ENCODE measurements at regions not wholly inside any gene's neighbourhood (a gene's known extent, or its start where the extent isn't known, plus 50 kb on each side); places are given as distances from the start of the nearest gene placed in this dataset.
"Not testable (repeated sequence)": the region's sequence is repeated elsewhere in the genome, so short reads cannot be mapped to it uniquely, and the experiment has no call there.

DNA sequence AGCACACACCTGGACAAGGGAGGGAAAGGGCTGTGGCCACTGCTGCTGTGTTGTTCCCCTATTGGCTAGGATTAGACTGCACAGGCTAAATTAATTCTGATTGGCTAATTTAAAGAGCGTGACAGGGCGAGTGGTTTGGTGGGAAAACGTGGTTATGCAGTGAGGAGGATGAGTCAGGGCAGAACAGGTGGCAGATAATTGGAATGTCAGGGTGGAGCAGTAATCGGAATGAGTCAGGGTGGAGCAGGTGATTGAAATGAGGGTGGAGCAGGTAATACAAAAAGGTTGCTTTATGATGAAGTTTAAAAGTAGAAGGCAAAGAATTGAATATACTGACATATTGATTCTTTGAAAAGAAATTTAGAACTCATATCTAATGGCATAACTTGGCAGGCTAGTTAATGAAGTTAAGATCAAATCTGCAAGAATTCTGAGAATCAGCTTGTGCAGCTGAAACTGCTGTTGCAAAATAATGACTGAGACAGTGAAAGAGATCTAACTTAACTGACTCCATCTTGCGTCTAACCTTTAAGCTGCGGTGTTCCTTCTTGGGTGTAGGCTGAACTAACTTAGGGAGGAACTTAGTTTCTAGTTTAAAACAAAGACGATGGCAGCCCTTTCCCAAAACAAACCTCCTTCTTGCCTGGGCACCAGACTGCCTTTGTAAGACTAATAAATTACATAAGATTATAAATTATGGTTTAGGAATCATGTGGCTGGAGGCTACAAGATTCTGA lies 174.3 kb downstream of the UTP18 start:
- intact Hi-C loops (cut with micrococcal nuclease): loop anchor here (1.0 kb wide), 1 partner anchor 10 kb away; no protein-coding TSS in a partner anchor

DNA sequence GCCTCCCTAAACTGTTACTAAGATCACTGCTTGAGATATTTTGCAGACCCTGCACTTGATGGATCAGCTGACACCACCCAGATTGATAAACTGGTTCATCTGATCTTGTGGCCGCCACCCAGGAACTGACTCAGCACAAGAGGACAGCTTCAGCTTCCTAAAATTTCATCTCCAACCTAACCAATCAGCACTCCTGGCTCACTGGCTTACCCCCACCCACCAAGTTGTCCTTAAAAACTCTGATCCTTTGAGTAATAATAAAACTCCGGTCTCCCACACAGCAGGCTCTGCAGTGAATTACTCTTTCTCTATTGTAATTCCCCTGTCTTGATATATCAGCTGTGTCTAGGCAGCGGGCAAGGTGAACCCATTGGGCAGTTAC lies 174.8 kb downstream of the UTP18 start:
- intact Hi-C loops (cut with micrococcal nuclease): no loop called here

- intact Hi-C loops (cut with micrococcal nuclease): no loop called here
Observed at GRCh38 chr17:51435641-51436091, 175.3 kb downstream of the UTP18 start.

- intact Hi-C loops (cut with micrococcal nuclease): no loop called here
Observed at GRCh38 chr17:51439395-51440229, 179.3 kb downstream of the UTP18 start.

DNA sequence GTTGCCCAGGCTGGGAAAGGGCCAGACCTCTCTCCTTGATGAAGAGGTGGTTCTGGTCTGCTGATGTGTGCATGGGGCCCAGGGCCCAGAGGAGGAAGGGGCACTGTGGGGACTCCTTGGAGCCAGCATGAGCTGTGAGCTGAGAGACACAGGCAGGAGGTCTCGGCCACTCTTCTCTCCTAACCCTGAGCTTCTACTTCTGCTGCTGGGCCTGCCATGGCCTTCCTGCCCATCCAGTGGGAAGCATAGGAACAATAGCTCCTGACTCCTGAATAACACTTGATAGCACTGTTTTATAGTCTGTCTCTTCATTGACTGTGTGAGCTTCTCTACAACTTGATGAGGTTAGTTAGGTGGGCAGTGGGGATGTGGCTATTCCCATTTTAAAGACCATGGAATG lies 181.1 kb downstream of the UTP18 start:
- intact Hi-C loops (cut with micrococcal nuclease): no loop called here

DNA sequence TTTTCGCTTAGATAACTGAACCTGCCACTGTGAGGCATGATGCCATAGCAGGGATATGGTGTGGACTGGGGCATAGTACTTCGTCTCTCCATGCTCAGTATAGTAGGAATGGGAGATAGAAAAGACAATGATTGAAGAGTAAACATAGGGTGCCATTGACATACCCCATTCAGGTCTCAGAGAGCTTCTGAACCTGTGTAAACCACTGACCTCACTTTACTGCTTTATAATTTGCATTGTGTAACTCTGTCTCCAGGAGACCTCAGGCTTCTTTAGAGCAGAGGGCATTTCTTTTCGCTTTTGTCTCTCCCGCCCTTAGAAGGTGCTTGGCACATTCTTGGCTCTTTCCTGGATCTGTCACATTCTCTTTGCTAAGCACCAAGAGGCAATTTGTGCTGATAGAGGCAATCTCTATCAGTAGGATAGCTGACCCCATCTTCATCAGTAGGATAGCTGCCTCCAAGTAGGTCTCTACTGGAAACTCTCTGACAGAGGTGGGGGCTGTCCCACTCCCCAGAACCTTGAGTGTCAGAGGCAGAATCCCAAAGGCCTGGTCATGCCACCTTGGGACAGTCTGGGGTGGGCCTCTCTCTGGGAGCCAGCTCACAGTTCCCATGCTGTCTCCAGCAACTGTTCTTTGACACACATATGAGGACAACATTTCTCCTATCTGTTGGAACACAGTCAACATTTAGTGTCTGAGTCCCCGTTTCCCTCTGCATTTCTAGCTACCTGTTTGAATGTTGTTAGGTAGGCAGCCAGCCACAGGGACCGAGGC lies 181.9 kb downstream of the UTP18 start:
- intact Hi-C loops (cut with micrococcal nuclease): no loop called here

- intact Hi-C loops (cut with micrococcal nuclease): loop anchor here (1.0 kb wide), 1 partner anchor 9 kb away; no protein-coding TSS in a partner anchor
Observed at GRCh38 chr17:51443646-51444045, 183.3 kb downstream of the UTP18 start.

DNA sequence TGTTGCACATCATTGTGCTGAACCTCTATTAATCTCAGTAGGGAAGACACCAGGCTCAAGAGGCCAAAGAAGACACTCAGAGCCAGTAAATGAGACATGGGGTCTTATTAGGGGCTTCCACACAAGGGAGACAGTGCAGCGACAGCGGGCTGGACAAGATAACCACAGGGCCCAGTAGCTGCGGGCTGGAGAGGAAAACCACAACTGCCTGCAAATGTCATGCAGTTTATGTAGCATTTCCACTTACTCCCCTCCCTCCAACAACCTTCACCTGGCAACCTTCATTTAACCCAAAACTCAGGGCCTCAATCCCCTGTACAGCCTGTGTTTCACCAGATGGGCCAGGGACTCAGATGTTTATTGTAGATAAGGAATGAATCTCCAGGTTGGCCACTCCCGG lies 185.6 kb downstream of the UTP18 start:
- intact Hi-C loops (cut with micrococcal nuclease): no loop called here

- intact Hi-C loops (cut with micrococcal nuclease): no loop called here
Observed at GRCh38 chr17:51454456-51454978, 194.2 kb downstream of the UTP18 start.

DNA sequence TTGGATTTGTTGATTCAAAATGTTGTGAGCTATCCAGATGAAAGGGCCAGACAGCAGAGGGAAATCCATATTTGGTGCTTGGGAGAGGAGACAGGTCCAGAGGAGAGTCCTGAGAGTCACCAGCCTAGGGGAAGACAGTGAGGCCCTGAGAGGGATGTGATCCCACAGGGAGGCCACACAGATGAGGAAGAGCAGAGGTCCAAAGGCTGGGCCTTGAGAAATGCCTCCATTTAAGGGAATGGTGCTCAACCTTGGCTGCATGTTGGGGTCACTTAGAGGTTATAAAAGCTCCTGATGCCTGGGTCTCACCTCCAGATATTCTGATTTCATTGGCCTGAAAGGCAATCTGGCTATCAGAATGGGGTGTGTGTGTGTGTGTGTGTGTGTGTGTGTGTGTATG lies 194.9 kb downstream of the UTP18 start:
- intact Hi-C loops (cut with micrococcal nuclease): no loop called here

- intact Hi-C loops (cut with micrococcal nuclease): no loop called here
Observed at GRCh38 chr17:51455931-51456330, 195.6 kb downstream of the UTP18 start.

DNA sequence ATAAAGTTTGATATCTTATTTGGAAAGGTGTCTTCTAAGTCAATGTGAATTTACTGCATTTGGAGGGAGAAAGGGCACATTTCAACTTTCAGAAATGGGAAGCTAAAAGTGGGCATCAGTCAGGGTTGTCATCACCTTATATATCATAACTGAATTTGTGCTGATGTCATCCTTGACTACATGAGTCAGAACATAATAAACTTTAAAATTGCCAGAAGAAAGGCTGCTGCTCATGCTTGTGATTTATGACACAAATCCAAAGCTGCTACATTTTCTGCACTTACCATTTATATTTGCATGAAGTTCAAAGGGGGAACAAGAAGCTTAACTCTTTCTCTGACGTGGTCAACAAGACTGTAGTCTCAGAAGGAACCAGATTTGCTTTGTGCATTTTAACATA lies 196.6 kb downstream of the UTP18 start:
- intact Hi-C loops (cut with micrococcal nuclease): no loop called here

DNA sequence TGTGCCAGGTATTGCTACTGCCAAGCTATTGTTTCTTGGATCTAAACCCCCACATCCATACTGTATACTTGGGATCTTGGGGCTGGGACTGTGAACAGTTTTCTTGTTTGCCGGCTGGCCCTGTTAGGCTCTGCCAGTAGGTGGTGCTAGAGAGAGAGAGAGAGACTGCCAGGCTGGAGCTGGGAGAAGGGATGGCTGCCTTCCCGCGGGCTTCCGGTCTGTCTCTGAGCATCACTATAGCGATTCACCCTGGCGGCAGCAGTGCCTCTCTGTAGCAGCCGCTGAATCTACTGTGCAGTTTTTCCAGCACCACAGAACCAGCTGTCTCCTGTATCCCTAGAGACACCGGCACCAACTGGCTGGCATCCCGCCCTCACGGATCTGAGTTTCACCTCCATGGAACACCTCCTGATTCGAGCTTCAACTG lies 201.2 kb downstream of the UTP18 start:
- intact Hi-C loops (cut with micrococcal nuclease): loop anchor here (1.0 kb wide), 3 partner anchors 34 to 89 kb away; no protein-coding TSS in a partner anchor

- intact Hi-C loops (cut with micrococcal nuclease): no loop called here
Observed at GRCh38 chr17:51463353-51463752, 203.0 kb downstream of the UTP18 start.

- intact Hi-C loops (cut with micrococcal nuclease): no loop called here
Observed at GRCh38 chr17:51467336-51467735, 207.0 kb downstream of the UTP18 start.

GRCh38 chr17:51472670-51473205 lies 212.4 kb downstream of the UTP18 start:
- intact Hi-C loops (cut with micrococcal nuclease): no loop called here

GRCh38 chr17:51474764-51475163 lies 214.4 kb downstream of the UTP18 start:
- intact Hi-C loops (cut with micrococcal nuclease): no loop called here

DNA sequence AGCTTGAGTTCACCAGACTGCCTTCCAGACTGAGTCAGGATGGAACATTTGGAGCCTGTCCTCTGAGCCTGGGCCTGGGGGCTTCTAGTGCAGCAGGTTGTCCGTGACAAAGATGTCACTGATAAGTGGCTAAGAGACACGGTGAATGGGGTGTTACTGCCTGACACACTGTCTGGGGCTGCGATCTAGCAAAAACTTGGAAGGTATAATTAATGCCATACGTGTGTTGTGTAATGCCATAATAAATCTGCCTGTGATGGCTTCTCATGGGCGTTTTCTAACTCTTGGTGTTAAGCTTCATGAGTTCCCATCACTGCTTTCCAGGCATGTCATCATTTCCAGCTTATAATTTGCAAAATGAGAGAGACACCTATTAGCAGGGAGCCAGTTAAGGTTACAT lies 215.4 kb downstream of the UTP18 start:
- intact Hi-C loops (cut with micrococcal nuclease): no loop called here

DNA sequence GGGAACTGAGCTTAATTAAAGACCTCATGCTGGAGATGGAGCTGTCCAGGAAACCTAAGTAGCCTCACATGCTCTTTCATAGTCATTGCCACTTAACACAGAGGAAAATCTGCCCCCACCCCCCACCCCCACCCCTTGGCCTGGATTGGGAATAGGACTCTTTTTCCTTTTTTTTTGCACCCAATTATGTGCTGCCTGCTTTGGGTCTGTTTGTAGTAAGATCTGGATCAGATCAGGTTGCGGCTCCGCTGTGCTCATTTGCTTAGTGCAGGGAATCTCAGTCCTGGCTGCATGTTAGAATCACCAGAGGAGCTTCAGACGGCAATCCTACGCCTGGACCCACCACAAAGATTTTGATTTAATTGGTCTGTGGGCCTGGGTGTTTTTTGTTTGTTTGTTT lies 219.0 kb downstream of the UTP18 start:
- intact Hi-C loops (cut with micrococcal nuclease): no loop called here

DNA sequence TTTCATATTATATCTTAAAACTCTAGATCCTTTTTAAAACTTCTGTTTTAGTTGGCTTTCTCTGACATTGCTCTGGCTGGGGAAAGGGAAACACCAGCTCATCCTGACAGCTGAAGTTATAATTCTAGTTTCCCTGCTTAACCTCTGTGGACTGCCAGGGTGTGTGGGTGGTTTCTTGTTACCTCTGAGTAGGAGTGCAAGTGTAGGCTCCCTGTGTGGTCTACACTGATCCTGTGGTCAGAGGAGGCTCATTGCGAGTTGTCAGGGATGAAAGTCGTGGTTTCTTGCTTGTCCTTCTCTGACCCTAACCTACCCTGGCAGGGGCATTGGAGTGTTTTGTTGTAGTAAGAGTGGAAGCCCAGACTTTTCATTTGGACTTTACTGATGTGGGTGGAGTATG lies 221.0 kb downstream of the UTP18 start:
- intact Hi-C loops (cut with micrococcal nuclease): no loop called here

- intact Hi-C loops (cut with micrococcal nuclease): not testable (repeated sequence)
Observed at GRCh38 chr17:51482248-51482647, 221.9 kb downstream of the UTP18 start.

All from T-helper 1 cell treated with Interleukin-12 subunit alpha and Interleukin-12 subunit beta and Interleukin-4 antibody, amounts not matched to agents 30 ng/mL and 1 ng/mL, for 36 hours (primary cell).